HL-60 (cell line): ENCODE measurements at regions not wholly inside any gene's neighbourhood (a gene's known extent, or its start where the extent isn't known, plus 50 kb on each side); places are given as distances from the start of the nearest gene placed in this dataset.

ENCODE experiments used
- DNase-seq, 2 experiments: peaks; one replicate each; pipeline ENCODE4 v3.0.0-alpha.2; 2010 to 2020; ENCODE audit warnings: low read depth in 1 of 2, low spot score in 1 of 2
- H3K27ac ChIP-seq: fragments of 250-450 bp; sonication (Bioruptor Pico); replicated peaks from 2 replicates; pipeline ENCODE4 v1.5.1; 2020; ENCODE audit warnings: mild to moderate bottlenecking, moderate library complexity
- H3K27me3 ChIP-seq: fragments of 250-450 bp; sonication (Bioruptor Pico); 2 replicates; pipeline ENCODE4 v1.5.1; 2021; ENCODE audit warnings: mild to moderate bottlenecking, moderate library complexity; ENCODE audit not compliant: insufficient read depth, poor library complexity, severe bottlenecking
- H3K4me3 ChIP-seq: replicated peaks from 2 replicates; pipeline ENCODE4 v1.5.1; 2011; ENCODE audit warnings: mild to moderate bottlenecking, control low read depth, low read length; ENCODE audit not compliant: insufficient read depth
- CTCF ChIP-seq: IDR thresholded peaks from one replicate; pipeline ENCODE4 v1.5.1; 2011; ENCODE audit warnings: low read length, control low read depth, inconsistent platforms; ENCODE audit not compliant: insufficient read depth
- GABPA ChIP-seq: IDR thresholded peaks from 2 replicates; pipeline ENCODE4 v1.6.1; 2012; ENCODE audit warnings: low read depth
- POLR2AphosphoS5 ChIP-seq: IDR thresholded peaks from 2 replicates; pipeline ENCODE4 v1.6.1; 2012; ENCODE audit warnings: low read depth
- REST ChIP-seq: IDR thresholded peaks from 2 replicates; pipeline ENCODE4 v1.6.1; 2012; ENCODE audit warnings: low read depth; ENCODE audit not compliant: insufficient replicate concordance
- SPI1 ChIP-seq: IDR thresholded peaks from 2 replicates; pipeline ENCODE4 v1.6.1; 2012; ENCODE audit warnings: low read depth, mild to moderate bottlenecking, borderline replicate concordance

- Histone ChIP-seq H3K4me3 (no peak overlapping the region), H3K27ac (no peak overlapping the region), H3K27me3 (no peaks in the 10 kb centered on the region)
- DNase-seq = no peak
- TF ChIP-seq GABPA (no peak), SPI1 (no peak), REST (no peak), POLR2AphosphoS5 (no peak)
Observed at GRCh38 chr13:87153371-87153770, 517.8 kb upstream of the SLITRK5 start.

GRCh38 chr13:87166348-87166747, 504.8 kb upstream of the SLITRK5 start:
- Histone ChIP-seq H3K27me3 (no peaks in the 10 kb centered on the region), H3K27ac (no peak overlapping the region), H3K4me3 (no peak overlapping the region)
- DNase-seq = no peak
- TF ChIP-seq REST (no peak), GABPA (no peak), CTCF (no peak), SPI1 (no peak), POLR2AphosphoS5 (no peak)

GRCh38 chr13:87168390-87168789, 502.8 kb upstream of the SLITRK5 start:
- no peak overlapping the region for H3K27ac ChIP-seq
- TF ChIP-seq SPI1 = no peak
- TF ChIP-seq CTCF = no peak
- no peak for TF ChIP-seq GABPA
- no peak for TF ChIP-seq REST
- TF ChIP-seq POLR2AphosphoS5 = no peak
- no peak for DNase-seq
- no peaks in the 10 kb centered on the region for H3K27me3 ChIP-seq
- no peak overlapping the region for H3K4me3 ChIP-seq

- TF ChIP-seq CTCF = no peak
- no peak for TF ChIP-seq POLR2AphosphoS5
- TF ChIP-seq SPI1 = no peak
- TF ChIP-seq REST = no peak
- no peak for TF ChIP-seq GABPA
Observed at GRCh38 chr13:87169337-87169736, 501.8 kb upstream of the SLITRK5 start.

More at GRCh38 chr13:87169337-87169736, 501.8 kb upstream of the SLITRK5 start:
- Histone ChIP-seq H3K27ac (no peak overlapping the region), H3K27me3 (no peaks in the 10 kb centered on the region), H3K4me3 (no peak overlapping the region)
- no peak for DNase-seq
